HEK293 (cell line): ENCODE measurements at regions not wholly inside any gene's neighbourhood (a gene's known extent, or its start where the extent isn't known, plus 50 kb on each side); places are given as distances from the start of the nearest gene placed in this dataset.

Experiments
- CTCF ChIA-PET: fragments of 350-600 bp; formaldehyde crosslinking; extraction: SDS; loops from one replicate; lab custom pipeline; 2021; ENCODE audit warnings: antibody characterized with exemption; lab: Yijun Ruan, JAX
- POLR2A ChIA-PET: fragments of 300-600 bp; formaldehyde crosslinking; extraction: SDS; loops from one replicate; lab custom pipeline; 2020; ENCODE audit warnings: antibody characterized with exemption, inconsistent platforms; lab: Yijun Ruan, JAX
- H3K27ac ChIP-seq: fragments of 200-500 bp; sonication (Bioruptor generic); 2 replicates; pipeline ENCODE4 v1.5.1; 2014; ENCODE audit warnings: low read depth, low read length, control low read depth, inconsistent platforms; ENCODE audit errors: extremely low read depth
- H3K36me3 ChIP-seq, 2 experiments: fragments of 200-500 bp in 1 of 2; sonication (Bioruptor generic) in 1 of 2; 1 replicate in 1 of 2; 2 replicates in 1 of 2; pipeline ENCODE4 v1.5.1; 2014 to 2017; ENCODE audit warnings: inconsistent platforms in 2 of 2, low read length in 2 of 2; ENCODE audit not compliant: control insufficient read depth in 2 of 2, insufficient read depth in 1 of 2
- H3K4me1 ChIP-seq: fragments of 200-500 bp; sonication (Bioruptor generic); 2 replicates; pipeline ENCODE4 v1.5.1; 2014; ENCODE audit warnings: mild to moderate bottlenecking, low read length, inconsistent platforms; ENCODE audit not compliant: control insufficient read depth, insufficient read depth
- H3K4me3 ChIP-seq: 2 replicates; pipeline ENCODE4 v1.5.1; 2011; ENCODE audit warnings: low read depth, mild to moderate bottlenecking, control low read depth, low read length, moderate library complexity
- H3K9me3 ChIP-seq: fragments of 200-500 bp; sonication (Bioruptor generic); 2 replicates; pipeline ENCODE4 v1.5.1; 2014; ENCODE audit warnings: low read depth, low read length, inconsistent platforms; ENCODE audit not compliant: control insufficient read depth, insufficient read depth
- BCL11A ChIP-seq: fragments of 450-650 bp; formaldehyde crosslinking; IDR thresholded peaks from 2 replicates; pipeline ENCODE4 v1.5.1; 2016; ENCODE audit warnings: low read depth, missing biosample characterization, missing genetic modification characterization
- HOXA7 ChIP-seq: sonication (generic); formaldehyde crosslinking; IDR thresholded peaks from 2 replicates; pipeline ENCODE4 v1.8.1; 2022; ENCODE audit warnings: missing genetic modification reagents, borderline replicate concordance
- PRDM1 ChIP-seq: fragments of 450-650 bp; formaldehyde crosslinking; IDR thresholded peaks from 2 replicates; pipeline ENCODE4; 2016; ENCODE audit warnings: missing biosample characterization, missing genetic modification characterization
- TCF7L2 ChIP-seq: IDR thresholded peaks from 2 replicates; pipeline ENCODE4 v1.6.1; 2011; ENCODE audit warnings: low read depth, mild to moderate bottlenecking, inconsistent platforms, low read length, moderate library complexity, borderline replicate concordance
- ZBTB17 ChIP-seq: fragments of 450-650 bp; formaldehyde crosslinking; IDR thresholded peaks from 2 replicates; pipeline ENCODE4 v1.5.1; 2016; ENCODE audit warnings: missing biosample characterization, missing genetic modification characterization
- ZFHX2 ChIP-seq: fragments of 450-650 bp; formaldehyde crosslinking; conservative IDR thresholded peaks from 2 replicates; pipeline ENCODE4 v1.5.1; 2016; ENCODE audit warnings: missing biosample characterization, missing genetic modification characterization
- ZNF19 ChIP-seq: fragments of 450-650 bp; formaldehyde crosslinking; IDR thresholded peaks from 2 replicates; pipeline ENCODE4; 2016; ENCODE audit warnings: missing biosample characterization, missing genetic modification characterization, low read depth
- ZNF324 ChIP-seq: fragments of 450-650 bp; formaldehyde crosslinking; IDR thresholded peaks from 2 replicates; pipeline ENCODE4 v1.5.1; 2016; ENCODE audit warnings: missing biosample characterization, missing genetic modification characterization
- ZNF37A ChIP-seq: fragments of 450-650 bp; IDR thresholded peaks from 2 replicates; pipeline ENCODE4 v1.5.1; 2018; ENCODE audit warnings: missing biosample characterization, missing genetic modification characterization
- ZNF473 ChIP-seq: fragments of 450-650 bp; formaldehyde crosslinking; IDR thresholded peaks from 2 replicates; pipeline ENCODE4 v1.5.1; 2017; ENCODE audit warnings: missing biosample characterization, missing genetic modification characterization
- ZNF48 ChIP-seq: fragments of 450-650 bp; formaldehyde crosslinking; IDR thresholded peaks from 2 replicates; pipeline ENCODE4 v1.5.1; 2016; ENCODE audit warnings: missing biosample characterization, missing genetic modification characterization
- ZNF514 ChIP-seq: fragments of 450-650 bp; formaldehyde crosslinking; IDR thresholded peaks from 2 replicates; pipeline ENCODE4 v1.5.1; 2016; ENCODE audit warnings: missing biosample characterization, missing genetic modification characterization
- ZNF521 ChIP-seq: fragments of 450-650 bp; formaldehyde crosslinking; IDR thresholded peaks from 2 replicates; pipeline ENCODE4 v1.5.1; 2017; ENCODE audit warnings: missing biosample characterization, mild to moderate bottlenecking, missing genetic modification characterization
- ZNF561 ChIP-seq: fragments of 450-650 bp; IDR thresholded peaks from 2 replicates; pipeline ENCODE4 v1.5.1; 2018; ENCODE audit warnings: missing biosample characterization, missing genetic modification characterization, borderline replicate concordance
- ZNF600 ChIP-seq: fragments of 450-650 bp; formaldehyde crosslinking; IDR thresholded peaks from 2 replicates; pipeline ENCODE4 v1.5.1; 2016; ENCODE audit warnings: missing biosample characterization, missing genetic modification characterization
- ZNF621 ChIP-seq: fragments of 450-650 bp; formaldehyde crosslinking; IDR thresholded peaks from 2 replicates; pipeline ENCODE4 v1.5.1; 2017; ENCODE audit warnings: missing biosample characterization, missing genetic modification characterization
- ZNF776 ChIP-seq: fragments of 450-650 bp; formaldehyde crosslinking; IDR thresholded peaks from 2 replicates; pipeline ENCODE4 v1.5.0; 2017; ENCODE audit warnings: missing biosample characterization, missing genetic modification characterization, borderline replicate concordance
- ZNF791 ChIP-seq: fragments of 450-650 bp; formaldehyde crosslinking; IDR thresholded peaks from 2 replicates; pipeline ENCODE4 v1.5.1; 2016; ENCODE audit warnings: missing biosample characterization, missing genetic modification characterization
- TF ChIP-seq, protein P1 (sequence below): fragments of 450-650 bp; formaldehyde crosslinking; conservative IDR thresholded peaks from 2 replicates; pipeline ENCODE4 v1.5.1; 2016; ENCODE audit warnings: low read depth, missing biosample characterization, missing genetic modification characterization
- TF ChIP-seq, protein P2 (sequence below): IDR thresholded peaks from 2 replicates; pipeline ENCODE4 v1.6.1; 2011; ENCODE audit warnings: mild to moderate bottlenecking, low read depth, low read length, borderline replicate concordance
- TF ChIP-seq, protein P3 (sequence below): fragments of 450-650 bp; formaldehyde crosslinking; IDR thresholded peaks from 2 replicates; pipeline ENCODE4 v1.5.1; 2016; ENCODE audit warnings: missing biosample characterization, missing genetic modification characterization
- TF ChIP-seq, protein P4 (sequence below): fragments of 450-650 bp; formaldehyde crosslinking; IDR thresholded peaks from 2 replicates; pipeline ENCODE4 v1.5.1; 2017; ENCODE audit warnings: missing biosample characterization, missing genetic modification characterization
- TF ChIP-seq, protein P5 (sequence below): fragments of 450-650 bp; formaldehyde crosslinking; IDR thresholded peaks from 2 replicates; pipeline ENCODE4 v1.5.1; 2016; ENCODE audit warnings: missing biosample characterization, missing genetic modification characterization

DNA sequence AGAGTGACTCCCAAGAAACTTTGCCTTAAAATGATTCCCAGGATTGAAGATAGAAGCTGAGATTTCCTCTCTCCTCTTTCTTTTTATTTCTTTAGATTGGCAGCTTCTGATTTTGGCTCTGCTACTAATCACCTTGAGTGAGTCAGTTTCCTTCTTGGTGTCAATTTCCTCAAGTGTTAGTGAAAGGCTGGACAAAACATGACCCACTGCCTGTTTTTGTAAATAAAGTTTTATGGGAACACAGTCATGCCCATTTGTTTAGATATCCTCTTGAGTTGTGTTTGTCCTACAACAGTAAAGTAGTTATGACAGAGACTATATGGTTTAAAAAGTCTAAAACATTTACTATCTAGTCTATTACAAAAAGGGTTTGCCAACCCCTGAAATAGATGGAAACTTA is 227.2 kb upstream of the TBX3 start (continued):
- TF ChIP-seq, protein P1, sequence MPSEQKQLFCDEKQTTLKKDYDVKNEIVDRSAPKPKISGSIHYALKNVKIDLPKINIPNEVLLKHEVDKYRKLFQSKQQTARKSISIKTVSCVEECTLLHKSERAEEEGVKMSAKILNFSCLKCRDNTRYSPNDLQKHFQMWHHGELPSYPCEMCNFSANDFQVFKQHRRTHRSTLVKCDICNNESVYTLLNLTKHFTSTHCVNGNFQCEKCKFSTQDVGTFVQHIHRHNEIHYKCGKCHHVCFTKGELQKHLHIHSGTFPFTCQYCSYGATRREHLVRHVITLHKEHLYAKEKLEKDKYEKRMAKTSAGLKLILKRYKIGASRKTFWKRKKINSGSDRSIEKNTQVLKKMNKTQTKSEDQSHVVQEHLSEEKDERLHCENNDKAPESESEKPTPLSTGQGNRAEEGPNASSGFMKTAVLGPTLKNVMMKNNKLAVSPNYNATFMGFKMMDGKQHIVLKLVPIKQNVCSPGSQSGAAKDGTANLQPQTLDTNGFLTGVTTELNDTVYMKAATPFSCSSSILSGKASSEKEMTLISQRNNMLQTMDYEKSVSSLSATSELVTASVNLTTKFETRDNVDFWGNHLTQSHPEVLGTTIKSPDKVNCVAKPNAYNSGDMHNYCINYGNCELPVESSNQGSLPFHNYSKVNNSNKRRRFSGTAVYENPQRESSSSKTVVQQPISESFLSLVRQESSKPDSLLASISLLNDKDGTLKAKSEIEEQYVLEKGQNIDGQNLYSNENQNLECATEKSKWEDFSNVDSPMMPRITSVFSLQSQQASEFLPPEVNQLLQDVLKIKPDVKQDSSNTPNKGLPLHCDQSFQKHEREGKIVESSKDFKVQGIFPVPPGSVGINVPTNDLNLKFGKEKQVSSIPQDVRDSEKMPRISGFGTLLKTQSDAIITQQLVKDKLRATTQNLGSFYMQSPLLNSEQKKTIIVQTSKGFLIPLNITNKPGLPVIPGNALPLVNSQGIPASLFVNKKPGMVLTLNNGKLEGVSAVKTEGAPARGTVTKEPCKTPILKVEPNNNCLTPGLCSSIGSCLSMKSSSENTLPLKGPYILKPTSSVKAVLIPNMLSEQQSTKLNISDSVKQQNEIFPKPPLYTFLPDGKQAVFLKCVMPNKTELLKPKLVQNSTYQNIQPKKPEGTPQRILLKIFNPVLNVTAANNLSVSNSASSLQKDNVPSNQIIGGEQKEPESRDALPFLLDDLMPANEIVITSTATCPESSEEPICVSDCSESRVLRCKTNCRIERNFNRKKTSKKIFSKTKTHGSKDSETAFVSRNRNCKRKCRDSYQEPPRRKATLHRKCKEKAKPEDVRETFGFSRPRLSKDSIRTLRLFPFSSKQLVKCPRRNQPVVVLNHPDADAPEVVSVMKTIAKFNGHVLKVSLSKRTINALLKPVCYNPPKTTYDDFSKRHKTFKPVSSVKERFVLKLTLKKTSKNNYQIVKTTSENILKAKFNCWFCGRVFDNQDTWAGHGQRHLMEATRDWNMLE (tag by site-specific recombination) = no peak

DNA sequence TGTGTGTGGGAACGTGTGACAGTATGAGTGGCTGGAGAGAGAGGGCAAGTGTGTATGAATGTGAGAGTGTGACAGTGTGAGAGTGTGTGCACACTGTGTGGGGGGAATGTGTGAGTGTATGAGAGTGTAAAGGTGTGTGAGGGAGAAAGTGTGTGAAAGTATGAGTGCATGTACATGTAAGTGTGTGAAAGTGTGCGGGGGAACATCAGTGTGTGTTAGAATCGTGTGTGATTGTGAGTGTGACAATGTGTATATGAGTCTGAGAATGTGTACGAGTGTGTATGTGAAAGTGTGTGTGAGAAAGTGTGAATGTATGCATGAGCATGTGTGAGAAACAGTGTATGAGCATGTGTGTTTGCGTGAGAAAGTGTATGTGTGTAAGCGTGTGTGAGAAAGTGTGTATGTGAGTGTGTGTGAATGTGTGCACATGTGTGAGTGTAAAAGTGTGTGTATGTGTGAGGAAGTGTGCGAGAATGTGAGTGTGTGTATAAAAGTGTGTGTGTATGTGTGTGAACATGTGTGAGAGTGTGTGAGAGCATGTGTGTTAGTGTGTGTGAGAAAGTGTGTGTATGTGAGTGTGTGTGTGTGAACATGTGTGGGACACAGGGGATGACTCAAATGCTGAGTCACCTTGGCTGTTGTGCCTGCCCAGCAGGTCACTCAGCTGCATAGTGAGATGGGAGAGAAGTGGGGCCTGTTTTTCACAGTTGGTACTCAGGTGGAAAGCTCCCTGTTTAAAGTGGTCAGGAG is 220.5 kb upstream of the TBX3 start:
- Histone ChIP-seq H3K4me1 (no peaks in the 10 kb centered on the region), H3K36me3 (no peaks in the 10 kb centered on the region), H3K4me3 (no peak overlapping the region), H3K27ac (no peak overlapping the region), H3K9me3 (no peaks in the 10 kb centered on the region)
- POLR2A ChIA-PET = no interaction called here
- CTCF ChIA-PET = no interaction called here
- TF ChIP-seq HOXA7 (CRISPR knock-in tag) (no peak), ZBTB17 (tag by site-specific recombination) (no peak), ZNF621 (tag by site-specific recombination) (no peak), ZNF473 (tag by site-specific recombination) (peak; percentile 92), TCF7L2 (no peak), ZNF791 (tag by site-specific recombination) (no peak), BCL11A (tag by site-specific recombination) (no peak), PRDM1 (tag by site-specific recombination) (peak; percentile 100), ZNF521 (no peak), ZNF48 (tag by site-specific recombination) (no peak), ZNF19 (tag by site-specific recombination) (no peak), ZNF600 (tag by site-specific recombination) (0 out of 2 replicates have a peak, but pooled peaks have one; percentile 17), ZNF776 (tag by site-specific recombination) (peak; percentile 63; the same call in 1 of the 2 replicates), ZNF514 (no peak), ZNF324 (tag by site-specific recombination) (peak; percentile 35; the same call in 1 of the 2 replicates), ZNF37A (tag by site-specific recombination) (no peak), ZNF561 (tag by site-specific recombination) (no peak), ZFHX2 (tag by site-specific recombination) (peak; percentile 49; the same call in 1 of the 2 replicates)
- TF ChIP-seq, protein P2, sequence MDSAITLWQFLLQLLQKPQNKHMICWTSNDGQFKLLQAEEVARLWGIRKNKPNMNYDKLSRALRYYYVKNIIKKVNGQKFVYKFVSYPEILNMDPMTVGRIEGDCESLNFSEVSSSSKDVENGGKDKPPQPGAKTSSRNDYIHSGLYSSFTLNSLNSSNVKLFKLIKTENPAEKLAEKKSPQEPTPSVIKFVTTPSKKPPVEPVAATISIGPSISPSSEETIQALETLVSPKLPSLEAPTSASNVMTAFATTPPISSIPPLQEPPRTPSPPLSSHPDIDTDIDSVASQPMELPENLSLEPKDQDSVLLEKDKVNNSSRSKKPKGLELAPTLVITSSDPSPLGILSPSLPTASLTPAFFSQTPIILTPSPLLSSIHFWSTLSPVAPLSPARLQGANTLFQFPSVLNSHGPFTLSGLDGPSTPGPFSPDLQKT = no peak
- TF ChIP-seq, protein P3, sequence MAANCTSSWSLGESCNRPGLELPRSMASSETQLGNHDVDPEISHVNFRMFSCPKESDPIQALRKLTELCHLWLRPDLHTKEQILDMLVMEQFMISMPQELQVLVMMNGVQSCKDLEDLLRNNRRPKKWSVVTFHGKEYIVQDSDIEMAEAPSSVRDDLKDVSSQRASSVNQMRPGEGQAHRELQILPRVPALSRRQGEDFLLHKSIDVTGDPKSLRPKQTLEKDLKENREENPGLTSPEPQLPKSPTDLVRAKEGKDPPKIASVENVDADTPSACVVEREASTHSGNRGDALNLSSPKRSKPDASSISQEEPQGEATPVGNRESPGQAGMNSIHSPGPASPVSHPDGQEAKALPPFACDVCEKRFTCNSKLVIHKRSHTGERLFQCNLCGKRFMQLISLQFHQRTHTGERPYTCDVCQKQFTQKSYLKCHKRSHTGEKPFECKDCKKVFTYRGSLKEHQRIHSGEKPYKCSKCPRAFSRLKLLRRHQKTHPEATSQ = peak; percentile 36; the same call in 1 of the 2 replicates
- TF ChIP-seq, protein P4, sequence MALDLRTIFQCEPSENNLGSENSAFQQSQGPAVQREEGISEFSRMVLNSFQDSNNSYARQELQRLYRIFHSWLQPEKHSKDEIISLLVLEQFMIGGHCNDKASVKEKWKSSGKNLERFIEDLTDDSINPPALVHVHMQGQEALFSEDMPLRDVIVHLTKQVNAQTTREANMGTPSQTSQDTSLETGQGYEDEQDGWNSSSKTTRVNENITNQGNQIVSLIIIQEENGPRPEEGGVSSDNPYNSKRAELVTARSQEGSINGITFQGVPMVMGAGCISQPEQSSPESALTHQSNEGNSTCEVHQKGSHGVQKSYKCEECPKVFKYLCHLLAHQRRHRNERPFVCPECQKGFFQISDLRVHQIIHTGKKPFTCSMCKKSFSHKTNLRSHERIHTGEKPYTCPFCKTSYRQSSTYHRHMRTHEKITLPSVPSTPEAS (tag by site-specific recombination) = peak; percentile 95
- TF ChIP-seq, protein P5, sequence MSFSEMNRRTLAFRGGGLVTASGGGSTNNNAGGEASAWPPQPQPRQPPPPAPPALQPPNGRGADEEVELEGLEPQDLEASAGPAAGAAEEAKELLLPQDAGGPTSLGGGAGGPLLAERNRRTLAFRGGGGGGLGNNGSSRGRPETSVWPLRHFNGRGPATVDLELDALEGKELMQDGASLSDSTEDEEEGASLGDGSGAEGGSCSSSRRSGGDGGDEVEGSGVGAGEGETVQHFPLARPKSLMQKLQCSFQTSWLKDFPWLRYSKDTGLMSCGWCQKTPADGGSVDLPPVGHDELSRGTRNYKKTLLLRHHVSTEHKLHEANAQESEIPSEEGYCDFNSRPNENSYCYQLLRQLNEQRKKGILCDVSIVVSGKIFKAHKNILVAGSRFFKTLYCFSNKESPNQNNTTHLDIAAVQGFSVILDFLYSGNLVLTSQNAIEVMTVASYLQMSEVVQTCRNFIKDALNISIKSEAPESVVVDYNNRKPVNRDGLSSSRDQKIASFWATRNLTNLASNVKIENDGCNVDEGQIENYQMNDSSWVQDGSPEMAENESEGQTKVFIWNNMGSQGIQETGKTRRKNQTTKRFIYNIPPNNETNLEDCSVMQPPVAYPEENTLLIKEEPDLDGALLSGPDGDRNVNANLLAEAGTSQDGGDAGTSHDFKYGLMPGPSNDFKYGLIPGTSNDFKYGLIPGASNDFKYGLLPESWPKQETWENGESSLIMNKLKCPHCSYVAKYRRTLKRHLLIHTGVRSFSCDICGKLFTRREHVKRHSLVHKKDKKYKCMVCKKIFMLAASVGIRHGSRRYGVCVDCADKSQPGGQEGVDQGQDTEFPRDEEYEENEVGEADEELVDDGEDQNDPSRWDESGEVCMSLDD (tag by site-specific recombination) = 0 out of 2 replicates have a peak, but pooled peaks have one; percentile 19
